ENCODE measurements at regions not wholly inside any gene's neighbourhood (a gene's known extent, or its start where the extent isn't known, plus 50 kb on each side); places are given as distances from the start of the nearest gene placed in this dataset.

DNA sequence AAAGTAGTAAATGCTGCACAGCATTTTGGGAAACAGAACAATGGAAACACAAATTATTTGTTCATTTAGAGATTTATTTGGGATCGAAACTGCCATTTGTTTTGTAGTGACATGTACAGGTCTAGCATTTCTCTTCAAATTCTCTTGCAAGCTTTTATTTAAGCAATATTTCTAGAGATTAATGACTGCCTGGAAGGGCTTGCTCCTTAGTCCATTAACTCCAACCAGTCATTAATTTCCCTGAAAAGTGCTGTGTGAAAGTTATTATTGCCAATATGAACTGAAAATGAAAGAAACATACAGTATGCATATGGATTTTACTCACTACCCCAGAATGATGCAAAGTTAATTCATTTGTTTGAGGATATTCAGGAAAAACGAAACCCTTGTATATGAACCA, 1349.6 kb upstream of the FLRT2 start (continued):
- TF ChIP-seq, protein P1, sequence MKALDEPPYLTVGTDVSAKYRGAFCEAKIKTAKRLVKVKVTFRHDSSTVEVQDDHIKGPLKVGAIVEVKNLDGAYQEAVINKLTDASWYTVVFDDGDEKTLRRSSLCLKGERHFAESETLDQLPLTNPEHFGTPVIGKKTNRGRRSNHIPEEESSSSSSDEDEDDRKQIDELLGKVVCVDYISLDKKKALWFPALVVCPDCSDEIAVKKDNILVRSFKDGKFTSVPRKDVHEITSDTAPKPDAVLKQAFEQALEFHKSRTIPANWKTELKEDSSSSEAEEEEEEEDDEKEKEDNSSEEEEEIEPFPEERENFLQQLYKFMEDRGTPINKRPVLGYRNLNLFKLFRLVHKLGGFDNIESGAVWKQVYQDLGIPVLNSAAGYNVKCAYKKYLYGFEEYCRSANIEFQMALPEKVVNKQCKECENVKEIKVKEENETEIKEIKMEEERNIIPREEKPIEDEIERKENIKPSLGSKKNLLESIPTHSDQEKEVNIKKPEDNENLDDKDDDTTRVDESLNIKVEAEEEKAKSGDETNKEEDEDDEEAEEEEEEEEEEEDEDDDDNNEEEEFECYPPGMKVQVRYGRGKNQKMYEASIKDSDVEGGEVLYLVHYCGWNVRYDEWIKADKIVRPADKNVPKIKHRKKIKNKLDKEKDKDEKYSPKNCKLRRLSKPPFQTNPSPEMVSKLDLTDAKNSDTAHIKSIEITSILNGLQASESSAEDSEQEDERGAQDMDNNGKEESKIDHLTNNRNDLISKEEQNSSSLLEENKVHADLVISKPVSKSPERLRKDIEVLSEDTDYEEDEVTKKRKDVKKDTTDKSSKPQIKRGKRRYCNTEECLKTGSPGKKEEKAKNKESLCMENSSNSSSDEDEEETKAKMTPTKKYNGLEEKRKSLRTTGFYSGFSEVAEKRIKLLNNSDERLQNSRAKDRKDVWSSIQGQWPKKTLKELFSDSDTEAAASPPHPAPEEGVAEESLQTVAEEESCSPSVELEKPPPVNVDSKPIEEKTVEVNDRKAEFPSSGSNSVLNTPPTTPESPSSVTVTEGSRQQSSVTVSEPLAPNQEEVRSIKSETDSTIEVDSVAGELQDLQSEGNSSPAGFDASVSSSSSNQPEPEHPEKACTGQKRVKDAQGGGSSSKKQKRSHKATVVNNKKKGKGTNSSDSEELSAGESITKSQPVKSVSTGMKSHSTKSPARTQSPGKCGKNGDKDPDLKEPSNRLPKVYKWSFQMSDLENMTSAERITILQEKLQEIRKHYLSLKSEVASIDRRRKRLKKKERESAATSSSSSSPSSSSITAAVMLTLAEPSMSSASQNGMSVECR (CRISPR knock-in tag; IDR thresholded peaks at IDR 0.05; ENCODE audit: borderline replicate concordance): no peak
- TF ChIP-seq, protein P2, sequence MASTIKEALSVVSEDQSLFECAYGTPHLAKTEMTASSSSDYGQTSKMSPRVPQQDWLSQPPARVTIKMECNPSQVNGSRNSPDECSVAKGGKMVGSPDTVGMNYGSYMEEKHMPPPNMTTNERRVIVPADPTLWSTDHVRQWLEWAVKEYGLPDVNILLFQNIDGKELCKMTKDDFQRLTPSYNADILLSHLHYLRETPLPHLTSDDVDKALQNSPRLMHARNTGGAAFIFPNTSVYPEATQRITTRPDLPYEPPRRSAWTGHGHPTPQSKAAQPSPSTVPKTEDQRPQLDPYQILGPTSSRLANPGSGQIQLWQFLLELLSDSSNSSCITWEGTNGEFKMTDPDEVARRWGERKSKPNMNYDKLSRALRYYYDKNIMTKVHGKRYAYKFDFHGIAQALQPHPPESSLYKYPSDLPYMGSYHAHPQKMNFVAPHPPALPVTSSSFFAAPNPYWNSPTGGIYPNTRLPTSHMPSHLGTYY (CRISPR knock-in tag; IDR thresholded peaks at IDR 0.05): no peak
- TF ChIP-seq ZNF396 (CRISPR knock-in tag; IDR thresholded peaks at IDR 0.05; ENCODE audit: borderline replicate concordance) (no peak), NFATC4 (CRISPR knock-in tag; IDR thresholded peaks at IDR 0.05) (no peak)

DNA sequence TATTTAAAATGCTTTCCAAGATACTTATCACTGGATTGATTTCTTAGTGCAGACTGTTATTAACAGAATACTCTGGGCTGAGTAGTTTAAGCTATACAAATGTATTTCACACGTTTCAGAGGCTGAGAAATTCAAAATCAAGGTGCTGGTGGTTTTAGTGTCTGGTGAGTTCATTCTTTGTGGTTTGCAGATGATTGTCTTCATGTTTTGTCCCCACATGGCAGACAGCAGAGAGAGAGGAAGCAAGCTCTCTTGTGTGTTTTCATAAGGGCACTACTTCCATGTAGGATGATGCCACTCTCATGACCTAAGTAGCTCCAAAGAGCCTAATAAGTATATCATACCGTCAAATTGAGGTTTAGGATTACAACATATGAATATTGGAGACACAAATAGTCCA, 1348.9 kb upstream of the FLRT2 start:
- ChIA-PET POLR2A (no interaction called here), CTCF (no interaction called here)
- Mint-ChIP-seq H3K27ac (no peak overlapping the region), H3K27me3 (ENCODE audit: low read depth) (no peaks in the 10 kb centered on the region), H3K4me1 (peaks cover 3% of the 10 kb centered on the region; the same call in 1 of the 2 replicates), H3K4me3 (no peak overlapping the region), H3K36me3 (peaks cover 4% of the 10 kb centered on the region; the same call in 1 of the 2 replicates), H3K9me3 (peaks cover 4% of the 10 kb centered on the region)
- no peak for ATAC-seq
- DNase-seq (ENCODE audit: low spot score): no peak
- no peak for TF ChIP-seq FOXP4 (CRISPR knock-in tag; IDR thresholded peaks at IDR 0.05)
- TF ChIP-seq FOXP1 (CRISPR knock-in tag; IDR thresholded peaks at IDR 0.05; ENCODE audit: borderline replicate concordance): no peak
- TF ChIP-seq NFYB (CRISPR knock-in tag; conservative IDR thresholded peaks at IDR 0.05; ENCODE audit: low read depth): no peak
- TF ChIP-seq AFF4 (CRISPR knock-in tag; IDR thresholded peaks at IDR 0.05; ENCODE audit: borderline replicate concordance): no peak
- TF ChIP-seq ZNF425 (CRISPR knock-in tag; conservative IDR thresholded peaks at IDR 0.05): no peak
- TF ChIP-seq ZNF263 (CRISPR knock-in tag; IDR thresholded peaks at IDR 0.05; ENCODE audit: low read depth): no peak
- TF ChIP-seq TP53 (CRISPR knock-in tag; IDR thresholded peaks at IDR 0.05): no peak
- TF ChIP-seq, protein P3, sequence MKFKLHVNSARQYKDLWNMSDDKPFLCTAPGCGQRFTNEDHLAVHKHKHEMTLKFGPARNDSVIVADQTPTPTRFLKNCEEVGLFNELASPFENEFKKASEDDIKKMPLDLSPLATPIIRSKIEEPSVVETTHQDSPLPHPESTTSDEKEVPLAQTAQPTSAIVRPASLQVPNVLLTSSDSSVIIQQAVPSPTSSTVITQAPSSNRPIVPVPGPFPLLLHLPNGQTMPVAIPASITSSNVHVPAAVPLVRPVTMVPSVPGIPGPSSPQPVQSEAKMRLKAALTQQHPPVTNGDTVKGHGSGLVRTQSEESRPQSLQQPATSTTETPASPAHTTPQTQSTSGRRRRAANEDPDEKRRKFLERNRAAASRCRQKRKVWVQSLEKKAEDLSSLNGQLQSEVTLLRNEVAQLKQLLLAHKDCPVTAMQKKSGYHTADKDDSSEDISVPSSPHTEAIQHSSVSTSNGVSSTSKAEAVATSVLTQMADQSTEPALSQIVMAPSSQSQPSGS (CRISPR knock-in tag; IDR thresholded peaks at IDR 0.05; ENCODE audit: borderline replicate concordance, low read depth): no peak
- no peak for TF ChIP-seq ATF1 (CRISPR knock-in tag; IDR thresholded peaks at IDR 0.05)
- TF ChIP-seq ZNF532 (CRISPR knock-in tag; IDR thresholded peaks at IDR 0.05; ENCODE audit: borderline replicate concordance): no peak

All from WTC11 (cell line).